Midbrain (tissue), 1 donor: ENCODE measurements at regions not wholly inside any gene's neighbourhood (a gene's known extent, or its start where the extent isn't known, plus 50 kb on each side); places are given as distances from the start of the nearest gene placed in this dataset.
A peak's percentile ranks its signal among the peaks of the same experiment; 100 is the strongest.

ENCODE experiments used
- DNase-seq: peaks from one replicate; lab custom pipeline; 2025; lab: John Stamatoyannopoulos, UW

DNA sequence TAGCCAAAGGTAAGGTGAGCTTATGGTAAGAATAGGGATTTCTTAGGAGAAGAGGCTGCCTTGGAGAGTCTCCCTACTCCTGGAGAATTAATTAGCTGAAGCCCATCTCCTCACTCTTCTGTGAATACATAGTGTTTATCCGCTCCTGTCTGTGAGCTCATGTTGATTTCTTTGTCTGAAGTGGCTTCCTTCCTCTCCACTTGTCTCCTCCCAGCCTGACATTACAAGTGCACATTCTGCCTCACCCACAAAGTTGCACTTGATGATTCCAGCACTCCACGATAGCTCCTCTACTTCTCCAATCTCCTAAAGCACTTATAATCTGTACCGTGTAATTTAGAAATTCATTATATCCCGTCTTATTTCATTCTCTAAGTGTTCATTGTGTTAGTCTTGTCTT, 287.2 kb downstream of the QKI start:
- DNase-seq = peak; percentile 6

DNA sequence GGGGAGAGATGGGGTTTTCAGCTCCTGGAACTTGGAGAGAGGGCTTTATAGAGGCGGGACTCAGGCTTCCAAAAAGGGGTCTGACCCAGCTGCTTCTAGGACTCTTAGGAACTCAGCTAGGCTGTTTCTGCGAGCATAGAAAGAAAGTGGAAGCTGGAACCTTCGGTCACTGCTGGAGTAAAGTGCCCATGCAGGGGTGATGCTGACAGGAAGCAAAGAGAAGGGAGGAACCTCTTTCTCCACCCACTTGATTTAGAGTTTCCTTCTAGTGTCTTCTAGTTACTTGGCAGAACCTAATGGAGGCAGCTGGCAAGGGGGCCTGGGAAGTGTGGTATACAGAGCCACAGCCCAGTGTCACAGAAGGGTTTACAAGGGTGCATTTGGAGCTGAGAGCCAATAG, 283.6 kb downstream of the QKI start:
- DNase-seq = no peak

DNA sequence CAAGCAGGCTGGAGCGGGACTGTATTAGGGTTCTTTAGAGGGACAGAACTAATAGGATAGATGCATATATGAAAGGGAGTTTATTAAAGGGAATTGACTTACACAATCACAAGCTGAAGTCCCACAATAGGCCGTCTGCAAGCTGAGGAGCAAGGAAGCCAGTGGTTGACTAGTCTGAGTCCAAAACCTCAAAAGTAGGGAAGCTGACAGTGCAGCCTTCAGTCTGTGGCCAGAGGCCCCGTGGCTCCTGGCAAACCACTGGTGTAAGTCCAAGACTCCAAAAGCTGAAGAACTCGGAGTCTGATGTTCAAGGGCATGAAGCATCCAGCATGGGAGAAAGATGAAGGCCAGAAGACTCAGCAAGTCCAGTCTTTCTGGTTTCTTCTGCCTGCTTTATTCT, 281.8 kb downstream of the QKI start:
- DNase-seq = peak; percentile 50

DNA sequence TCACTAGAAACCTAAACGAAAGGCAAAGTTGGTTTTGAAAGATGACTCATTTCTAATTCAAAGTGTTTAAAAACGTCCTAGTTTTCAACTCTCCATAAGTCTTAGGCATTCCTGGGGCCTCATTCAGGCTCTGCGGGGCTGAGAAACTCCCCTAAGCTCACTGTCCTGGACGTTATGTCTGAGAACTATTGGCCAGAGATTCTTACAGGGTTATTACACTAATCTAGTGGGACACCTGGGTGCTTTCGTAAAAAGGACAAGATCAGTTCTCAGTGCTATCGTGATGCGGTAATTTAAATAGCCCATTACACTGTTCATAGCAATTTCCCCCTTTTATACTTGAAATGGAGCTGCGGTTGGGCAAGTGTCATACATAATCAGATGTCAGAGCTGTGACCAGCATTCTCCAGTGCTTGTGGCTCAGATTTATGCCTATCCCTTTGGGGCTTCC, 280.9 kb downstream of the QKI start:
- DNase-seq = no peak

DNA sequence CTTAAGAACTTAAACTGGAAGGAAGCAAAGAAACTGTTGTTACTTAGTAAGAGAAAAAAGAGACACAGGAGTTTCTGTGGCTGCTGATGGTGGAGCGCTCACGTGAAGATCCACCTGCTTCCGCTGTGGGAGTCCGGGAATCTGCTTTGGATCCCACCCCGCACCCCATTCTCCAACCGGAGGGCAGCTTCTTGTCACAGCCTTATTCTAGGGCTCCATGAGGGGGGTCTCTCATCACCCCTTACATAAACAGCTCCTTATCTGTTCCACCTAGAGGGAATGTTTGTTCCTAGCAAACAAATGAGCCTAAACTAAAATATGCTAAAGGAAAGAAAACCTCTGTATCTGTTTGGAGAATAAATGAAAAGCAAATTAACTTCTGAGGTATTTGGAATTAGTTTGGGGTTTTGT, 280.5 kb downstream of the QKI start:
- DNase-seq = no peak

DNA sequence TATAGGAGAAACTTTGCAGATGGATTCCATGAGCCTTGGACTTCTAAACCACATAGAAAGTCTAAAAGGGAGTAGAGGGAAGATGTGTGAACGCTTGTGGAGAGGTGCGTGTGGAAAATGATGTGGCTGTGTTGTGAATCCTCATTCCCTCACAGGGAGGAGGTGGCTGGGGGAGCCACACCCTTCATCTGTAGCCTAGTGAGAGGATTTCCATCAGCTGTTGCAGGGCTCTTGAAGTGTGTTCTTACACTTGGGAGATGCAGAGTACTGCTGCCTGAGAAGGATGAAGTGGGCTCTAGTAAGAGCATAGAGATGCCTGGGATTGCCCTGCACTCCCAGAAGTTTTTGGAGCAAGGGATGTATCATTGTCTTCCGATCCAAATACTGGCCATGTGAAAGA, 279.6 kb downstream of the QKI start:
- no peak for DNase-seq

DNA sequence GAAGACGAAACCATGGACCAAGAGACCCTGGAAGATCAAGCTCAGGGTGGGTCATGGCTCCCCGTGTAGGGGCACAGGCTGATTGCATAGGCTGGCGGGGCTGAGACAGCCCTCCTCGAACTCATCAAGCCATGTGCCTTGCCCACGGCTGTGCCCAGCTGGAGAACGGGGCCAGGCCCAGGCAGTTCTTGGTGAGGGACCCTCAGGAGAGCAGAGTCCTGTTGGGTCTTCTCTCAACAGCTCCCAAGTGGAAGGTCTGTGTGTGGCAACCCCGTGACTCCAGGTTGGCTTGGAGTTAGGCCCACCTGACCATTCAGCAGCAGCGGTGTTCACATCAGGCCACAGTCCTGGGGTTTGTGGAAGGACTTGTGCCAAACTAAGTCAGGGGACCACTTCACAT, 276.5 kb downstream of the QKI start:
- no peak for DNase-seq

DNA sequence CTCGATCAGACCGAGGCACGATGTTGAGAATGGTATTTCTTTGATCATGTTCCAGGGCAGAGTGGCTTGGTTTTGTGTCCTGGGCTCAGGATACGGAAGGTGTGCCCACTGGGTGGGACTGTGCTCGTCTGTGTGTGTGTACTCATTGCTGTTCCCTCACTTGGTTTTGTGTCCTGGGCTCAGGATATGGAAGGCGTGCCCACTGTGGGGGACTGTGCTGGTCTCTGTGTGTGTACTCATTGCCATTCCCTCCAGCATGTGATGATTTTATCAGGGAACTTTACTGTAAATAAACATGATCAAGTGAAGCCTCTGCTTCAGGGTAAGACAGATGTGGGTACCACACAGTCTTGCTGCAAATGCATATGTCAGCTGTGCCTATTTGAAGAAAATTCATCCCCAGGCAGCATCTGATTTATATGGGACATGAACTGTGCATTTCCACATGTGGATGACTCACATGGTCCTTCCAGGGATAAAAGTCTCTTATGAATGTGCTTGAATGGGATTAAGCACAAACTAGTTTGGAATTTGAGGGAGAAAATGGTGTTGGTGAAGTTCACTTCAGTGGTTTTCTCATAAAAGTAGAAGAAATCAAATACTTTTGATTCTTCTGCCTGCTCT, 274.3 kb downstream of the QKI start:
- no peak for DNase-seq

DNA sequence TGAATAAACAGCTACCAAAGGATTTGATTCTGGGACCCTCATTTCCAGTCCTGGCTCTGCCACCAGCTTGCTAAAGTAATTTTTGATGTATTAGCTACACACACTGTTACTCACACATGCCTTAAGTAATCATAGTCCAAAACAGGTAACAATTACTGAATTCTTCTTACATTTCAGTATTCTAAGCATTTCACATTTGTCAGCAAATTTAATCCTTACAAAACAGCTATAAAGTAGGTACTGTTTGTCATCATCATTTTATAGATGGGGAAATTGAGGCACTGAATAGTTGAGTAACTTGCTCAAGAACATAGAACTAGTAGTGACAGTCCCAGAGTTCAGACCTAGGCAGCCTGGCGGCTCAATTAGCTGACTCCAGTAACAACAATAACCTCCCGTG, 272.6 kb downstream of the QKI start:
- DNase-seq = no peak

DNA sequence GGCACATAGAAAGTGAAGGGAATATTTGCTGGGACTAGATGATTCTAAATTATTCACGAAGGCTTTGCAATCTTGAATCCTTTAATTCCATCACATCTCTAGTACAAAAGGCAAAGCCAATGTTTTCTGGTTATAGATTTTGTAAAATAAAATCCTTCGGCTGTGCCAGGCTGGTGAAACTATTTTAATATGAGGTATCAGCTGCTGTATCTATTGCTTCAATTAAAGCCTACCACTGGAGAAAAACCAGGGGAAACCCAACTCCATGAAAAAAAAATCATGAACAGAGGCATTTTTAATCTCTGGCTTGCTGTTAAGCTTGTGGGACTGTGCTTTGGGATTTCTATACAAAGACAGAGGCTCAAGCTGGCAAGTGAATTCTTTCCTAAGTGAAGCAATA, 271.8 kb downstream of the QKI start:
- DNase-seq = no peak

DNA sequence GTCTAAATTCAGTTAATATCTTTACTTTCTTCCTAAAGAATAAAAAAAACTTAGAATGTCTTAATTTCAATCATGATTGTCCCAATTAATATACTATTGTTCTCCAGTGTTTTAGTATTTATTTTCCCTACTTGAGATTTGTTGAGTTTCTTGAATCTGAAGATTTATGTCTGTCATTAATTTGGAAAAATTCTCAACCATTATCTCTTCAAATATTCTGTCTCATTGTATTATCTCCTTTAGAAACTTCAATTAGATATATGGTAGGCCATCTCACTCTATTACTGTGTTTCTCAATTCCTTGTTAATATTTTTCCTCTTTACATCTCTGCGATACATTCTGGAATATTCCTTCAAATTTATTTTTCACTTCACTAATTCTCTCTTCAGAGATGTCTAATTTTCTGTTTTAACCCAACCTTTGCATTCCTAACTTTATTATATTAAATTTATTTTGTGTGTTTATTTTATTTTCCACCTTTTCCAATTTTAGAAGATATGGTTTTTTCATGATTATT, 268.6 kb downstream of the QKI start:
- no peak for DNase-seq

DNA sequence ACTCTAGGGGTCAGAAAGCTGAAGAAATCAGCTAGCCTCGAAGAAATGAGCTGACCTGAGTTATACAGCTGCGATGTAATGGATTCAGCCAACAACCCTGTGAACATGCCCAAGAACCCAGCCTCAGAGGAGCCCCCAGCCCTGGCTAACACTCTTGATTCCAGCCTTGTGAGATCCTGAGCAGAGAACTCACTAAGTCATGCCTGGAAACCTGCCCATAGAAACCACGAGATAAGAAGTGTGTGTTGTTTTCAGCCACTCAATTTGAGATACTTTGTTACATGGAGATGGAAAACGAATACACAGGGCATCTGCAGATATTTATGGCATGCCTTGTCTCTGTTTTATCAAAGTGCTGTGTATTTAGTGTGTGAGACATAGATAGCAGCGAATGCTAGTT, 265.2 kb downstream of the QKI start:
- DNase-seq = no peak

DNA sequence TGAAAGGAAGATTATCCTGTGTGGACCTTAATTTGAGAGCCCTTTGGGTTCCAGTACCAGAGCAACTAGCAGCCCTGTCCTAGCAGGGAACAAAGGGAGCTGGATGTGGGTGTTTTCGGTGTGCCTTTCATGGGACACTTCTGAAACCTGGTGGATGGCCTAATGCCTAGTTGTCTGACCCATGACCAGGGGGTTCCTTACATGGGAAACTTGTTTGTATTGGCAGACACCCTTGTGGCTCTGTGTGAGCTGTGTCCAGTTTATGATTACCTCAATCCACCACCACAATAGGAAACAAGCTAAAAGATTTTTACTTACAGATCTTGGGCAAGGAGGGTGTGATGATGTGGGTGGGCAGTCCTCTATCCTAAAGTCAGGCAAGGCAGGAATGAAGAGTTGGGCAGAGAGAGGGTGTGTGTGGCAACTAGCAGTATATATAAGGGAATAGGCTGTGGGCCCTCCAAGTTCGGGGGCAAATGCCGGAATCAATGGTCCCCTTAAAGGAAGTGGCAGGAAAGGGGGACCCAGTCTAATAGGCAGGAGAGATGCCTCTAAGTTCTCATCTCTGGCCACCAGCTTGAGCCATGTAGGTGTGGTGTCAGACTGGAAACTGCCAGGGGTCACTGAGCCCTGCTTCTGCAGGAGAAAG, 264.6 kb downstream of the QKI start:
- no peak for DNase-seq

DNA sequence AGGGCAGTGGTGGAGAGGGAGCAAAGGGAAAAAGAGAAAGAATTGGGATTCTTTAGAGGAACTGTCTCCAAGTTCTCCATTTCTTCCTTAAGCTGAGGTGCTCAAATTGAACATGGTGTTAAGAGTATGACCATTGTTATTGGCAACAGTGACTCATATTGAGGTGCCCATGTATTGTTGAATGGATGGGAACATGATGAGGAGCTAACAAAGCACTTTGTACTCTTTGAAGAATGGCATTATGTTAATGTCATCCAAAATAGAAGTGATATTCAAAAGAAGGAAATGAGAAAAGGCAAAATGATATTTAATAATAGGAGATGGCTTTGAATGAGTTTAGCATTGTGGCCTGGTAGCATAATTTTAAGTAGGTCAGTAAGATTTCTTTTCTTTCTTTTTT, 261.1 kb downstream of the QKI start:
- DNase-seq = no peak

DNA sequence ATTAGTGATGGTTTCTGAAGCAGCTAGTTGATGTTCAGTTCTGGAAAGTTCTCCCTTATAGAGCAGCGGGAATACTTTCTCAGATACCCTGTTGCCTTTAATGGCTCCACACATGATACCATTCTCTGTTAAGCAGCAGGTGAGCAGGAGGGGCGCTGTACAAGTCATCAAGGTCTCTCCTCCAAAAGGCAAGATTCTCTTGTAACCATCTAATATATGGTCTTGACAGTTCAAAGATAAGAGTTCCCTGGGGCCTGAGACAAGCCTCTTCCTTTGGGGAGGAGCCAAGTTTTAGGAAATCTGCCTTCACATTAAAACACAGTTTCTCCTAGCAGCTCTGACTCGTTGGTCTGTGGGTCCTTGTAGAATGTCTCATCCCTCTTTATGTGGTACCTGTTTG, 258.2 kb downstream of the QKI start:
- no peak for DNase-seq

DNA sequence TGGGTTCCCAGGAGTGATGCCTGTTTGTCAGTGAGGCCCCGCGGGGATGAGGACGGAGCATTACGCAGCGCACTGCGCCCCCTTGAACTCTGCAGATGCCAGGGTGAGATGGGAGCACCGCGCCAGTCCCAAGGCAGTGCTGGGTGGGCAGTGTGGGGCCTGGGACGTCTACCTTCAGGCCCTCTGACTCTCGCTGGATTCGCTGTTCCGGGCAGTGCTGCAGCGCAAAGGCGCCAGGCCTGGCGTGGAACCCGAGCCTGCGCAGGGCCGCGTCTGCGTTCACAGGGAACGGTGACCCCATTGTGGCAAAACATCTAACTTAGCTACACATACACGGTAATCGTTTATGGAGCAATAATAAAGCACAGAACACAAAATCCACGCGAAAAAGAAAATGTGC, 257.3 kb downstream of the QKI start:
- DNase-seq = no peak

DNA sequence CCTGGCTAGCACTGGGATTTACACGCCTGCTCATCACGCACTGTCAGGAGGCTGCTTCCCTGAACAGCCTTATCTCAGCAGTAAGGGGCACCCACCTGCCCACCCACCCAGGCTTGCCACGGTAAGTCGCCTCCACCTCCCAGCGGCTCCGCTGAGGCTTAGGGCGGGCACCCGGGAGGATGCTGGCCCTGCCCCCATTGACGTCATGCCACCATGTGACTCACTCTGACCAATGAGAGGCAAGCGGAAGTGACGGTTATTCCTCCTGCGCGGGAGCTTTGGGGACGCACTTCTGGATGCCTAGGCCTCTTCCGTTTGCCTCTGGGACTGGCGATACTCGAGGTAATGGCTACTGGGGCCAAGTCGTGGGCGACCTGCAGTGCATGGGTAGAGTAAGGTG, 256.8 kb downstream of the QKI start:
- DNase-seq = no peak

DNA sequence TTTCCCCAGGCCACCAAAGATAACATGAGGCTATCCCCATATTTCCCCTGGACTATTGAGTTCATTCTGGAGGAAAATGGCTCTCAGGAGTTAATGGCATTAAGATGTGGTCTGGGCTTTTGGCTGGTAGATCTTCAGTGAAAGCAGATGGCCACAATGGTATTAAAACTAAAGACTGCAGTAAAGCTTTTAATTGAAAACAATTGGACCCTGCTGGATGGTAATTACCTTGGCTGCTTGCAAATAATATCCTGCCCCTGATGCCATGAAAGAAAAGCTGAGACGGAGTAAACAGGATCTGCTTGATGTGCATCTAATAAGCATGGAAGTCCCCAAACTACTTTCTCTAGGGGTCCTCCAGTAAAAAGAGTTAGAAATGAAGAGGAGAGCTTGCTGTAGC, 255.8 kb downstream of the QKI start:
- DNase-seq = no peak

DNA sequence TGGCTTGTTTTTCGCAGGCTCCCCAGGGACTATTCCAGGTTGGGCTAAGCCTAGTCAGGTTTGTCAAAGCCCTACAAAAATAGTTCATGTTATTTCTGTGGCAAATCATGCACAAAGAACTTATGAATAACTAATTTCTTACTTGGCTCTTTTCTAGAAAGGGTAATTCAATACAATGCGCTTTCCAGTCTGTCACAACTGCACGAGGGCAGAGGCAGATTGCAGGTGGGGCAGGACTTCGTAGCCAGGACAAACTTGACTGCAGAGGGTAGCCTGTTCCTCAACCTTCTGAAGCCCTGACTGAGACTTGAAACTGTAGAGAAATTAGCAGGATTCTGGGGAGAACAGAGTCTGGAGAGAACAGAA, 253.5 kb downstream of the QKI start:
- no peak for DNase-seq

DNA sequence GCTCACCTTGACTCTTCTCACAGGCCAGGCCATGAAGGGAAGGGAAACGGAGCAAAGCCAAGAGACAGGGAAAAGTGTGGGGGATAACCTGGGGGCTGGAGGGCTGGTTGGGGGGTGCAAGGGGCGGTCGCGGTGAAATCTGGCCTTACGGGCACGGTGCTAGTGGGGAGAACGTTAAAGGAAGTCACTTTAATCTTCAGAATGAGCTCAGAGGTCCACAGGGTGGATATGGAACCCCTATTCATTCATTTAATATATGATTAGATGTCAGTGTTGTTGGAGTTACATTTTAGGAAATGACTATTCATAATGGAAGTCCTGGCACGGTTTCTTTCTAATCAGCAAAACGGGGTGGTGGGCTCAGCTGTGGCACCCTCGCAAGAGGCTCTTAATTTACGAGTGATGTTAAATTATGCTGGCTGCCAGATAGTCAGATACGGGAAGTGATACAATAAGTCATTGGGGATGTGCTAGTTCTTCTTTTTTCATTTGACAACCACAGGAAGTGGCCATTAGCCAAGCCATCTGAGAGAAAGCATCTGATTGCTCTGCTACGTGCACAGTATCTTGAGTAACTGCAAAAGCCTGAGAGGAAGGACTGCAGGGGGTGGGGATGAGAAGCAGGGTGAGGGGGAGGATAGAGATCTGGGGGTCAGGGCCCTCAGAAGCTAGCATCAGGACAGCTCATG, 253.0 kb downstream of the QKI start:
- DNase-seq = peak; percentile 55

DNA sequence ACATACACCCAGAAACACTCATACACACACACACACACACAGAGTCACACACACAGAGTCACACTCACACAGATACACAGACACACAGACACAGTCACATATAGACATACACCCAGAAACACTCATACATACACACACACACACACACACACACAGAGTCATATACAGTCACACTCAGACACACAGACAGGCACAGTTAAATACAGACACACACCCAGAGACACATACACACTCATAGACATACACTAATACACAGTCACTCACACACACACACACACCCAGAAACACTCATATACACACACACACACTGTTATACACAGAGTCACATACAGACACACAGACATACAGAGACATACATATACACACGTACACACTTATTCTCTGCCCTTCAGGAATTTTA, 250.9 kb downstream of the QKI start:
- no peak for DNase-seq

DNA sequence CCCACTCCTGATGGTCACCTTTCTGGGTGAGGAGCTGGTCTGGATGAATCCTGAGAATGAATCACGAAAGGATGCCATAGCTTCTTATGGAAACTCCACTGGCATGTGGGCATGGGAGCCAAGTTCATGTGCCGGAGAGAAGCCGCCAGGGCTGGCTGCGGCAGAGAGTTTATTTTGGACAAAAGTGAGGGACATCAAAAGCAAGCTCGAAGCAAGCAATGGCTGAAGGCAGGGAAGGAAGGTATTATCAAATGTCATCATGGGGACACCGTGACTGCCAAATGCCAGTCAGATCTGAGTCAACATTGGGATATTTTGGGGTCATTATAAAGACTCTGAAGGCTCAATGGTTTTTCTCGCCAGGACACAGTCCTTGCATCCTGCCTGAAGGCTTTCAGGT, 249.1 kb downstream of the QKI start:
- no peak for DNase-seq

DNA sequence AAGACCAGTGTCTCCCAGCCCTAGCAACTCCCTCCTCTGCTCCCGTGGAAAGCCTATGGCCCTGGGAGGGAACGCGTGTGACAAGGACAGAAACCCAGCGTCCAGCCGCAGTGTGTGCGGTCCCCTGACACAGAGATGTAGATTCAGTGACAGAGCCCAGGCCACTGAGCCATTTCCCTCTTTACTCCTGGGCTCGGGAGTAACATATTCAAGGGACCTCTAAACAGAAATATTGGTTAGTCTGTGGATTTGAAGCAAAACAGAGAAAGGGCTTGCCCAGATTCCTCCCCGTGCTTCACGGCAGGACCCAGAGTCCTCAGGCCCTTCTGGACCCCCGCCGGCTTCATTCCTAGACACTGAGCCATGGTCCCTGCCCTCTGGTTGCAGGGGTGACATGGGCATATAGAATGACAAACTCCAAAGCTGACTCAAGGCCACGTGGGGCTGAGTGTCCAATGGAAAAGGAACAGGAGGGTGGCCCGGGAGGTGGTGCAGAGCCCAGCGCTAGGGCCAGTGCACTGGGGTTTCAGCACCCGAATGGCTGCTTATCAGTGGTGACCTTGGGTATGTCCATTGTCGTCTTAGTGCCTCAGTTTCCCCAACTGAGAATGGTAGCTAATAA, 248.2 kb downstream of the QKI start:
- DNase-seq = no peak
